Calu3 (cell line): ENCODE measurements at regions not wholly inside any gene's neighbourhood (a gene's known extent, or its start where the extent isn't known, plus 50 kb on each side); places are given as distances from the start of the nearest gene placed in this dataset.

Experiments
- BruUV-seq: library from RNA; stranded (reverse); fragments of 400-500 nt; replicated peaks from 2 replicates; lab custom pipeline; 2021; lab: Mats Ljungman, UMichigan
- CTCF ChIA-PET: fragments of 300-600 bp; sonication (Branson Sonifier 250); formaldehyde crosslinking; loops from one replicate; lab custom pipeline; 2022; ENCODE audit warnings: antibody characterized with exemption; lab: Charles Lee
- DNase-seq: peaks from one replicate; pipeline ENCODE4 v3.0.0; 2022
- H3K27ac Mint-ChIP-seq: one replicate; pipeline ENCODE4 v1.8.0; 2022; ENCODE audit warnings: mixed read lengths; ENCODE audit not compliant: unreplicated experiment
- H3K27me3 Mint-ChIP-seq: one replicate; pipeline ENCODE4 v1.8.0; 2022; ENCODE audit warnings: mixed read lengths; ENCODE audit not compliant: unreplicated experiment
- H3K36me3 Mint-ChIP-seq: one replicate; pipeline ENCODE4 v1.8.0; 2022; ENCODE audit warnings: mild to moderate bottlenecking, moderate library complexity, mixed read lengths; ENCODE audit not compliant: insufficient read depth, unreplicated experiment
- H3K4me1 Mint-ChIP-seq: one replicate; pipeline ENCODE4 v1.8.0; 2022; ENCODE audit warnings: mild to moderate bottlenecking, low read depth, mixed read lengths; ENCODE audit not compliant: unreplicated experiment
- H3K4me3 Mint-ChIP-seq: one replicate; pipeline ENCODE4 v1.8.0; 2022; ENCODE audit warnings: mild to moderate bottlenecking, low read depth, moderate library complexity, mixed read lengths; ENCODE audit not compliant: unreplicated experiment
- H3K9me3 Mint-ChIP-seq: one replicate; pipeline ENCODE4 v1.8.0; 2022; ENCODE audit warnings: low read depth, mixed read lengths; ENCODE audit not compliant: unreplicated experiment
- intact Hi-C: fragments of 100-400 bp; cut with micrococcal nuclease; formaldehyde crosslinking; loops from one replicate; pipeline ENCODE4 v1.10.0; 2022; ENCODE audit not compliant: unreplicated experiment
- TF ChIP-seq, protein P1 (sequence below): fragments of 200-600 bp; IDR thresholded peaks from one replicate; pipeline ENCODE4 v1.8.0; 2022; ENCODE audit warnings: antibody characterized with exemption; ENCODE audit not compliant: unreplicated experiment

- no peaks in the 10 kb centered on the region for H3K4me1 Mint-ChIP-seq
- intact Hi-C loops: no loop called here
- no peak overlapping the region for H3K4me3 Mint-ChIP-seq
- peaks cover 7% of the 10 kb centered on the region for H3K9me3 Mint-ChIP-seq
- DNase-seq: no peak
- CTCF ChIA-PET: no interaction called here
- no TSS peak for BruUV-seq
- H3K36me3 Mint-ChIP-seq: no peaks in the 10 kb centered on the region
- H3K27me3 Mint-ChIP-seq: no peaks in the 10 kb centered on the region
- H3K27ac Mint-ChIP-seq: no peak overlapping the region
- TF ChIP-seq, protein P1, sequence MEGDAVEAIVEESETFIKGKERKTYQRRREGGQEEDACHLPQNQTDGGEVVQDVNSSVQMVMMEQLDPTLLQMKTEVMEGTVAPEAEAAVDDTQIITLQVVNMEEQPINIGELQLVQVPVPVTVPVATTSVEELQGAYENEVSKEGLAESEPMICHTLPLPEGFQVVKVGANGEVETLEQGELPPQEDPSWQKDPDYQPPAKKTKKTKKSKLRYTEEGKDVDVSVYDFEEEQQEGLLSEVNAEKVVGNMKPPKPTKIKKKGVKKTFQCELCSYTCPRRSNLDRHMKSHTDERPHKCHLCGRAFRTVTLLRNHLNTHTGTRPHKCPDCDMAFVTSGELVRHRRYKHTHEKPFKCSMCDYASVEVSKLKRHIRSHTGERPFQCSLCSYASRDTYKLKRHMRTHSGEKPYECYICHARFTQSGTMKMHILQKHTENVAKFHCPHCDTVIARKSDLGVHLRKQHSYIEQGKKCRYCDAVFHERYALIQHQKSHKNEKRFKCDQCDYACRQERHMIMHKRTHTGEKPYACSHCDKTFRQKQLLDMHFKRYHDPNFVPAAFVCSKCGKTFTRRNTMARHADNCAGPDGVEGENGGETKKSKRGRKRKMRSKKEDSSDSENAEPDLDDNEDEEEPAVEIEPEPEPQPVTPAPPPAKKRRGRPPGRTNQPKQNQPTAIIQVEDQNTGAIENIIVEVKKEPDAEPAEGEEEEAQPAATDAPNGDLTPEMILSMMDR: no peak
These were observed 526.4 kb downstream of the CBLN4 start for GRCh38 chr20:55478724-55479450.

- DNase-seq: no peak
- BruUV-seq: no TSS peak
- H3K36me3 Mint-ChIP-seq: no peaks in the 10 kb centered on the region
- H3K27ac Mint-ChIP-seq: no peak overlapping the region
- CTCF ChIA-PET: no interaction called here
- intact Hi-C loops: no loop called here
- H3K27me3 Mint-ChIP-seq: no peaks in the 10 kb centered on the region
- no peak overlapping the region for H3K4me3 Mint-ChIP-seq
- peaks cover 13% of the 10 kb centered on the region for H3K9me3 Mint-ChIP-seq
- H3K4me1 Mint-ChIP-seq: no peaks in the 10 kb centered on the region
- TF ChIP-seq, protein P1: no peak
These were observed 532.6 kb downstream of the CBLN4 start for GRCh38 chr20:55472704-55473103.

DNA sequence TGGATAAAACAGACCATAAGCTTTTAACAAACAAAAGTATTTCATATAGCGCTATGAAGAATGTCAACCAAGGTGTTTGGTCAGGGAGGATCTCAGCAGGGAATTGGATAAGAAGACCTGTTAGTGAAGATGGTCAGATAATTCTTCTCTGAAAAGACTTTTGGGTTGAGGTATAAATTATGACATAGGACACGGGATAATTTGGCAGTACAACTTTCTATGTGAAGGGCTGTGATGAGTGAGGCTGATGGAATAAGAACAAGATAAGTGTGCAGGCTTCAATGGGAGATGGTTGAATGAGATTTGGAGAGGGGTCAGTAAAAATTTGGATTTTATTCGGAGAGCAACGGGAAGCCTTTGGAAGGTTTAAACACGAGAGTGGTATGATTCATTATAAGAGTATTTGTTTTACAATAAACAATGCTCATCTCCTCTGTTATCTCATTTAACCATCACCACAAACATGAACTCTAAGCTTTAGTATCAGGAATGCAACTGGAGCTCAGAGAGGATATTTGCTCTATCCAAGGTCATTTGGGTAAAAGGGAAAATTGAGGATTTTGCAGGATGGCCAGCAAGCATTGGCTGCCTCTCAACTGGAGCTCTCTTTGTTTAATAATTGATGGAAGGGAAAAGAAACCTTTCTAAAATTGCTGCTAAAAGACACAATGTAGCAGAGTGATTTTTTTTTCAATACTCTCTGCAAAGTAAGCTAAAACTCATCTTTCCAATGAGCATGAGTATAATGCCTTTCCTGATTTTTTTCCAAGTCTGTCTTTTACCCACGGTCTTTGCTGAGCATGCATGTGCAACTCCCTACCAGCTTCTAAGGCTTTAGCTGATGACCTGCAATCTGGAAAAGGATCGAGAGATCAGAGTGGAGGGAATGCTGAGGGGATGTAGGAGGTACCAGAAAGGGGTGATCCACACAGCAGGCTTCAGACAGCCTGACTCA, 534.0 kb downstream of the CBLN4 start:
- no peaks in the 10 kb centered on the region for H3K4me1 Mint-ChIP-seq
- peaks cover 13% of the 10 kb centered on the region for H3K9me3 Mint-ChIP-seq
- CTCF ChIA-PET: no interaction called here
- H3K4me3 Mint-ChIP-seq: no peak overlapping the region
- BruUV-seq: no TSS peak
- H3K27me3 Mint-ChIP-seq: no peaks in the 10 kb centered on the region
- TF ChIP-seq, protein P1: no peak
- no peak for DNase-seq
- H3K27ac Mint-ChIP-seq: no peak overlapping the region
- H3K36me3 Mint-ChIP-seq: no peaks in the 10 kb centered on the region
- intact Hi-C loops: no loop called here

DNA sequence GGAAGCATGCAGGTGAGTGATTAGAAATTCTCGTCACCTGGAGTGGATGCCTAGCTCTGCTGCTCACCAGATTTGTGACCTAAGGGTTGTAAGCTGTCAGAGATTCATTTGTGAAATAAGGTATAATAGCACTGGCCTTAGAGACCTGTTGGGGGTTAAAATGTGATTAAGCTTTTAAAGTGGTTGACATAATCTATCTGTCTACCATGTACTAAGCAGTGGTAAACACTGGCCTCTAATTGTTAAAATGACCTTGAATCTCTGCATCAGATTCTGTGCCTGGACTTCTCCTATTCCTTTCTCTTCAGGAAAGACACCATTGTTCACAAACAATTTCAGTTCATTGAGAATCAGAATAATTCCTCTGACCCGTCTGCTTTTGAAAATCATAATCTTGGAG, 536.2 kb downstream of the CBLN4 start:
- peaks cover 10% of the 10 kb centered on the region for H3K9me3 Mint-ChIP-seq

More for the DNA sequence above, 536.2 kb downstream of the CBLN4 start:
- CTCF ChIA-PET: no interaction called here
- TF ChIP-seq, protein P1: no peak
- Mint-ChIP-seq H3K27me3 (no peaks in the 10 kb centered on the region), H3K27ac (no peak overlapping the region), H3K36me3 (no peaks in the 10 kb centered on the region), H3K4me3 (no peak overlapping the region), H3K4me1 (no peaks in the 10 kb centered on the region)
- no peak for DNase-seq
- no TSS peak for BruUV-seq
- intact Hi-C loops: no loop called here
